DND-41 (cell line): ENCODE measurements at regions not wholly inside any gene's neighbourhood (a gene's known extent, or its start where the extent isn't known, plus 50 kb on each side); places are given as distances from the start of the nearest gene placed in this dataset.

Experiments
- EZH2 ChIP-seq: IDR thresholded peaks from 3 replicates; pipeline ENCODE4 v1.6.1; 2012; ENCODE audit warnings: borderline replicate concordance, low read depth, mild to moderate bottlenecking, moderate library complexity, low read length, inconsistent platforms; ENCODE audit not compliant: severe bottlenecking
- TF ChIP-seq, protein P1 (sequence below): IDR thresholded peaks from 2 replicates; pipeline ENCODE4 v1.5.1; 2012; ENCODE audit warnings: borderline replicate concordance, low read length, moderate library complexity, mild to moderate bottlenecking; ENCODE audit not compliant: poor library complexity, severe bottlenecking; ENCODE audit errors: extremely low read depth

DNA sequence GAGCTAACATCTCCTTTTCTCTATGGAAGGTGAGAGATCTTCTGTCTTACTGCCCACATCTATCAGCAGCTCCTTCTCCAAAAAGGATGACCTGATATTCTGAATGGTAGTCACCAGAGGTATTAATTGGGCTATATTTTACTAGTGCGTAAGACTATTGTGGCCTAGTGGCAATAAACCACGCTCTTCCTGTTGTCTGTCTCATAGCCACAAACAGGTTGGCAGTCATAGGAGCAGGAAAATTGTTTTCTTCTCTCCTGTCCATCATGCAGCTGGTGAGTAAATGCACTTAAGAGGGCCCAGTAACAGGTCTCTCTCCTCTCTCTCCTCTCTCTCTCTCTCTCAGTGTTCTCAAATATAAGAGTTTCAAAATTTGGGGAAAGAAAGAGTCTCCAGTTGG is 856.8 kb upstream of the ACVR2A start:
- TF ChIP-seq, protein P1, sequence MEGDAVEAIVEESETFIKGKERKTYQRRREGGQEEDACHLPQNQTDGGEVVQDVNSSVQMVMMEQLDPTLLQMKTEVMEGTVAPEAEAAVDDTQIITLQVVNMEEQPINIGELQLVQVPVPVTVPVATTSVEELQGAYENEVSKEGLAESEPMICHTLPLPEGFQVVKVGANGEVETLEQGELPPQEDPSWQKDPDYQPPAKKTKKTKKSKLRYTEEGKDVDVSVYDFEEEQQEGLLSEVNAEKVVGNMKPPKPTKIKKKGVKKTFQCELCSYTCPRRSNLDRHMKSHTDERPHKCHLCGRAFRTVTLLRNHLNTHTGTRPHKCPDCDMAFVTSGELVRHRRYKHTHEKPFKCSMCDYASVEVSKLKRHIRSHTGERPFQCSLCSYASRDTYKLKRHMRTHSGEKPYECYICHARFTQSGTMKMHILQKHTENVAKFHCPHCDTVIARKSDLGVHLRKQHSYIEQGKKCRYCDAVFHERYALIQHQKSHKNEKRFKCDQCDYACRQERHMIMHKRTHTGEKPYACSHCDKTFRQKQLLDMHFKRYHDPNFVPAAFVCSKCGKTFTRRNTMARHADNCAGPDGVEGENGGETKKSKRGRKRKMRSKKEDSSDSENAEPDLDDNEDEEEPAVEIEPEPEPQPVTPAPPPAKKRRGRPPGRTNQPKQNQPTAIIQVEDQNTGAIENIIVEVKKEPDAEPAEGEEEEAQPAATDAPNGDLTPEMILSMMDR = no peak
- TF ChIP-seq EZH2 = no peak
